ENCODE measurements at regions not wholly inside any gene's neighbourhood (a gene's known extent, or its start where the extent isn't known, plus 50 kb on each side); places are given as distances from the start of the nearest gene placed in this dataset.

DNA sequence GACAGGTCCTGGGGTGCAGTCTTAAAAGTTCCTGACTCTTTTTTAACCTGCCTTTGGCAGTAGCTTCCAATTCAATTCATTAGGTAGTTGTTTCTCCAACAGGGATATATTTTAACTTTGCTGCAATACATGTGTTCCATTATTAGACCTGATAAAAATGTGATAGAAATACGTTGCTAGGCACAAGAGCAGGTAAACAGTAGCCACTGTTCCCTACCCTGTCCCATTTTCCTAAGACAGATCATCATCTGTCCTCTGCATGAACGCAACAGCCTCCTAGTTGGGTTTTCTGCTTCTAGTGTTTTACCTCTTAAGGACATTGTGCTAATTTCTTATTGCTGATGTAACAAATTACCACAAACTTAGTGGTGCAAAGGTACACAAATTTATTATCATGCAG, 156.8 kb downstream of the SNAPC1 start:
- DNase-seq = no peak
- no peak overlapping the region for H3K4me3 Mint-ChIP-seq
- H3K27me3 Mint-ChIP-seq = peaks cover 10% of the 10 kb centered on the region
- H3K9me3 Mint-ChIP-seq = no peaks in the 10 kb centered on the region
- H3K4me1 Mint-ChIP-seq = no peaks in the 10 kb centered on the region
- H3K27ac Mint-ChIP-seq = no peak overlapping the region
- no peaks in the 10 kb centered on the region for H3K36me3 Mint-ChIP-seq
- CTCF ChIA-PET = no interaction called here

DNA sequence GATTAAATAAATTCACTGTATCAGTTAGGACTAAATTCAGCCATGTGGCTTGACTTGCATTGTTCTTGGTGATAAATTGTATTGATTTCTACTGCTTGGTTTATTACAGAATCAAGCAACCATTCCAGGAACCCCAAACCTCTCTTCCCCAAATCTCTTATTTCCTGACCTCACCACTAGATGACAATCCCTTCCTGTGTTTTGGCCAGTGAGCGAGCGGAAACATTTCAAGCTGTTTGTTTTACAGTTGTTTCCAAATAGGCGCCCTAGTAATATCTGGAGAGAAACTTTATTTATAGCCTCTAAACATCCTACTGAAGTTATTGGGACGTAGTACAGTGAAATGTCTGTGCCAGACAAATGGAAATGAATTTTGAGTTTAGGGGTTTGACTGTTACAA, 161.1 kb downstream of the SNAPC1 start:
- peaks cover 19% of the 10 kb centered on the region for H3K27me3 Mint-ChIP-seq
- no peak for DNase-seq
- H3K4me1 Mint-ChIP-seq = no peaks in the 10 kb centered on the region
- no peak overlapping the region for H3K4me3 Mint-ChIP-seq
- CTCF ChIA-PET = no interaction called here
- no peak overlapping the region for H3K27ac Mint-ChIP-seq
- H3K9me3 Mint-ChIP-seq = no peaks in the 10 kb centered on the region
- H3K36me3 Mint-ChIP-seq = no peaks in the 10 kb centered on the region

DNA sequence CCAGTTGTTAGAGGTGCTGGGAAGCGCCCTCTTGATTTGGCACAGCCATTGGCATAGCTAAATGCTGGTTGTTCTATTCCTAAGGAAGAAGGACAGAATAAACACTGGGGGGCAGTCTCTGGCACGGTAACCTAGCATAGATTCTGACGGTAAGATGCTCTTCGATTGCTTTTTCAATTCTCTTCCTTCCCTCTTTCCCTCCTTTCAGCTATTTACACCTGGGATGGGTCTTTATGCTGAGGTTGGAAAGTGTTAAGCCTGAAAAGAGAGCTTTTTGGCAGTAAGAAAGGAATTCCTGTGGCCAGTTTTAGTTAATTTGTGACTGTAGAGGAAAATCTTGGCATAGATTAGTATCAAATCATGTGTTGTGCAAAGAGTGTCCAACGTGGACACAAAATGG, 162.8 kb downstream of the SNAPC1 start:
- no peaks in the 10 kb centered on the region for H3K36me3 Mint-ChIP-seq
- H3K27ac Mint-ChIP-seq = no peak overlapping the region
- no peaks in the 10 kb centered on the region for H3K9me3 Mint-ChIP-seq
- CTCF ChIA-PET = interaction anchor here (0.6 to 1.0 kb wide), 6 partner anchors 34 to 235 kb away, joined by 3 to 7 read pairs (median 3); no protein-coding TSS in a partner anchor
- peaks cover 15% of the 10 kb centered on the region for H3K27me3 Mint-ChIP-seq
- no peak for DNase-seq
- H3K4me3 Mint-ChIP-seq = no peak overlapping the region
- no peaks in the 10 kb centered on the region for H3K4me1 Mint-ChIP-seq

DNA sequence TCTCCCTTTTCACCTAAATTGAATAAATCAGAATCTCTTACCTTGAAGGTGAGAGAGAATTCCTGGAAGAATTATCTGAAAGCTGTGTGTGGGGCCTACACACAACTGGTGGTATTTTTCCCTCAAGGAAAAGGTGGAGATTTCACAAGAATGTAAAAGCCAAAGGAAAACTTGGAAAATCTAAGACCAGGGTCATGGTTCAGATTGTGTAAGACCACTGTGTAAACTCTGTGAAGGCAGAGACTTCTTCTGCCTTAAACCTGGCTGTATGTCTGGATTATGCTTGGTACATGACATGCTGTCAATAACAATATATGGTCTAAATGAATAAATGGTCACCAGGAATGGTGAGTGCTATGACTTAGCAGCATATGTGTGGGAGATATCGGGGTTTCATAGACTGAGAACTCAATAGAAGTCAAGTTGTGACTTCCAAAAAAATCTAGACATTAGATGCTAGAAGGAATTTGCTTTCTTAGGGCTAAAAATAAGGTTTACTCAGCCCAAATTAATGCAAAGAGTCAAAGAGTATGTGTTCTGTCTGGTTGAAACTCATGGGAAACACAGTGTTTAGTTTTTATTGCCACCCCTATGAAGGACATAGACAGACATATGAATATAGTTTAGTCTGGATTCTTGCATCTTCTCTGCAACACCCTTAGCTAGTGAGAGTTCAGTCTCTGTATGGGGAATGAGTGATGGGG, 163.7 kb downstream of the SNAPC1 start:
- Mint-ChIP-seq H3K4me3 (no peak overlapping the region), H3K27me3 (peaks cover 13% of the 10 kb centered on the region), H3K27ac (no peak overlapping the region), H3K9me3 (no peaks in the 10 kb centered on the region), H3K4me1 (no peaks in the 10 kb centered on the region), H3K36me3 (no peaks in the 10 kb centered on the region)
- CTCF ChIA-PET = interaction anchor here (1.4 to 1.7 kb wide), 2 partner anchors 201 to 202 kb away, joined by 4 to 7 read pairs; no protein-coding TSS in a partner anchor
- DNase-seq = no peak

DNA sequence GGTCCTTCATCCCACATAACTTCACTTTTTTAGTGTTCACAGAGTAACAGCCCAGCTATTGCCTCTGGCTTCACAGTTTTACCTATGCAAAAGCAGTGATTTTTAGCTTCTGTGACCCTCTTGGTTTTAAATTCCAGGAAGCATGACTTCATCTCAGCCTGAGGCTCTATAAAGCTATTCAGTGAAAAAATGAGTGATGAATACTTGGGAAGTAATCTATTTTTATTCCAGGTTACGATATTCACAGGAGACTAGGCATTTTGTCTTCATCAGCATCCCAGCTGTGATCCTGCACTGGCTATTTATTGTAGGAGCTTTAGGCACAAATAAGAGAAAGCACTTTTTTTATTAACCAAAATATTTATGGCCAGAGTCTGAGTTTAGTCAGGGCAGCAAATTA, 164.8 kb downstream of the SNAPC1 start:
- DNase-seq = no peak
- CTCF ChIA-PET = interaction anchor here (0.6 to 1.7 kb wide), 3 partner anchors 199 to 1972 kb away, joined by 3 to 7 read pairs (median 4); no protein-coding TSS in a partner anchor
- Mint-ChIP-seq H3K9me3 (no peaks in the 10 kb centered on the region), H3K36me3 (no peaks in the 10 kb centered on the region), H3K4me1 (no peaks in the 10 kb centered on the region), H3K4me3 (no peak overlapping the region), H3K27me3 (peaks cover 11% of the 10 kb centered on the region), H3K27ac (no peak overlapping the region)

DNA sequence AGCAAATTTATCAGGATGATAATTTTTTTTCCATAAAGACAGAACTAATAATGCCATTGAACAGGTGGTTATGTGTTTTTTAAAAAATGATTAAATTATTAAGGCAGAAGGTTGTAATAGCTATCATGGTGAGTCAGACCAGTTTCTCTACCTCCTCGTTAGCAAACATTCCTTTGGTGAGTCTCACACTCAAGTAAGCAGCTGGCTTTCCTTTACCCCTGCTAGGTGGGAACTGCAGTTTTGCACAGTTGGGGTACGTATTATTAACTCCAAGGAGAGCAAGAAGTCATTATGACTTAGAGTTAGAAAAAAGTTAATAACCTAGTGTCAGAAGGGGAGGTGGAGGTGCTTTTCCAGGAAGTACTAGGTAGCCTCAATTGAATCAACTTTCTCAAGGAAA, 165.3 kb downstream of the SNAPC1 start:
- no peak overlapping the region for H3K4me3 Mint-ChIP-seq
- DNase-seq = no peak
- CTCF ChIA-PET = interaction anchor here (1.4 to 1.7 kb wide), 2 partner anchors 199 to 200 kb away, joined by 4 to 7 read pairs; no protein-coding TSS in a partner anchor
- no peaks in the 10 kb centered on the region for H3K9me3 Mint-ChIP-seq
- peaks cover 16% of the 10 kb centered on the region for H3K27me3 Mint-ChIP-seq
- H3K27ac Mint-ChIP-seq = no peak overlapping the region
- no peaks in the 10 kb centered on the region for H3K36me3 Mint-ChIP-seq
- no peaks in the 10 kb centered on the region for H3K4me1 Mint-ChIP-seq

DNA sequence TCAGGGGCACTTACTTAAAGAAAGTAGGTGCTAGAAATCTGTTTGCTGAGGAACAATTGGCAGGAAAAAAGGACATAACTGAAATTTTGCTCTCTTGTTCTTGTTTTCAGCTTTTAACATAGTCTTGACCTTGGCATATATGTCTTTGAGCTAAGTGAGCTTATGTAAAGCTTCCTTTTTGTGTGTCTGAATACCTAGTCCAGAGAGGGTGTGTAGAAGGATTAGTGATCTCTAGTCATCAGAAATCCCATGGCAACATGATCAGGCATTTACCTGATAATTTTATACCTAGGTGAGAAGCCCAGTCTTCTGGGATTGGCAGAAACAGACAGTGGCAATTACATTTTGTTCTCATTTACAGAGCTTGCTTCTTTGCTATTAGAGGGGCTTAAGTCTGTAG, 166.1 kb downstream of the SNAPC1 start:
- Mint-ChIP-seq H3K27ac (no peak overlapping the region), H3K27me3 (peaks cover 21% of the 10 kb centered on the region), H3K9me3 (no peaks in the 10 kb centered on the region), H3K36me3 (no peaks in the 10 kb centered on the region), H3K4me3 (no peak overlapping the region), H3K4me1 (no peaks in the 10 kb centered on the region)
- CTCF ChIA-PET = no interaction called here
- DNase-seq = no peak

DNA sequence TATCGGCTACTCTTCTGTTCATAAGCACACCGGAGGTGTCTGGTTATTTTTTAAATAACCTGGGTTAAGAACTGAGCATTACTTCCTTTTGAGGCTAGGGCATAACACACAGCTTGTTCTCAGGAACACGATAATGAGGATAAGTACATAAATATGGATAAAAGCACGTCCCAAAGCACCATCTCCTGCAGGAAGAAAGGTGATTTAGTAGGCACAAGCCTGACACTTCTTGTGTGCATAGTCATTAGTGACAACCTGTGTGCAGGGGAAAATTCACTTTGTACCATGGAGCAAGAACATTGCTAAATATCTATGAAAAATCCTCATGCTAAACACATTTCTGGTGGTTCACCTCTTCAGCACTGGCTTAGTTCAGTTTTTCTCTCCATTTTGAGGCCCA, 166.5 kb downstream of the SNAPC1 start:
- Mint-ChIP-seq H3K36me3 (no peaks in the 10 kb centered on the region), H3K9me3 (no peaks in the 10 kb centered on the region), H3K4me3 (no peak overlapping the region), H3K4me1 (no peaks in the 10 kb centered on the region), H3K27me3 (peaks cover 22% of the 10 kb centered on the region), H3K27ac (no peak overlapping the region)
- DNase-seq = no peak
- CTCF ChIA-PET = no interaction called here

DNA sequence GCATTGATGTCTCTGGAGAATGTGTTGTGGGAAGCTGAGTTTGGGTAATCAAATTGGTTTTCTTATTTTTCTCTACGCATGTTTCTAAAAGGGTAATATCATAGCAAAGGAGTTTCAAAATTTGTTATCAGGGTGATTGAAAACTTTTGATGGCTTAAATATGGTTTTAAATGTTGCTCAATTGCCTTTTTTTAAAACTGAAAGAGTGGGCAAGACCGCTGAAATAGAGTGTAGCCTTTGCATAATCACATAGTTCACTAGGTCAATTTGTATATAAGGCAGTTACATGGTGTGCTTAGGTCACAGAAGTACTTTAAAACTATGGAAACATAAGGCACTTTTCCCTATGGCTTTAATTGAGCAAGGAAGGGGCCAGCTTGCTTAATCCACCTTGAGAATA, 167.4 kb downstream of the SNAPC1 start:
- no peak overlapping the region for H3K27ac Mint-ChIP-seq
- no peaks in the 10 kb centered on the region for H3K9me3 Mint-ChIP-seq
- H3K36me3 Mint-ChIP-seq = no peaks in the 10 kb centered on the region
- H3K27me3 Mint-ChIP-seq = peaks cover 22% of the 10 kb centered on the region
- no peaks in the 10 kb centered on the region for H3K4me1 Mint-ChIP-seq
- no peak overlapping the region for H3K4me3 Mint-ChIP-seq
- DNase-seq = no peak
- CTCF ChIA-PET = no interaction called here

DNA sequence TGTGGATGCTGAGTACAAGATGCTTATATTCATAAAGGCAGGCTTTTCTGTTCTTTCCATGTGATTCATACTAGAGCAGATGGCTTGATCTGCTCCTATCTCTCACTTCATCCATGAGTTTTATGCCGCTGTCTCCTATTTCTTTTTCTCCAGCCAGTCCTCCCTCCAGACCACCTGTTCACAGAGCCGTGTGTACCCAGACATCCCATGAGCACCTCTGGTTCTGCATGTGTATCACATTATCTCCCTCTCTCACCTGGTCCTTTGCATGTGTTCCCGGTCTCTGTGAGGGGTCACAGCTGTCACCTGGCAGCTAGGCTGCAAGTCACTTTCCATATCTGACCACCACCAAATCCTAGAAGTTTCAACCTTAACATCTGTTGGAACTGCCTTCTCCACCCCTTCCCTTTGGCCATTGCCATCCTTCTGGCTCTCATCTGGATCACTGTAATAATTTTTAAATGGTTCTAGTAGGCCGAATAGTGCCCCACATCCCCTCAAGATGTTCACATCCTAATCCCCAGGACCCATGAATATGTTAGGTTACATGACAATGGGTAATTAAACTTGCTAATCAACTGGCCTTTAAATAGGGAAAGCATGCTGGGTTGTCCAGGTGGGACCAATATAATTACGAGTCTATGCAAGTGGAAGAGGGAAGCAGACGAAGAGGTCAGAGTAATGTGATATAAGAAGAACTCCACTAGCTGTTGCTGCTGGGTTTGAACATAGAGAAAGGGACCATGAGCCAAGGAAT, 168.1 kb downstream of the SNAPC1 start:
- H3K4me3 Mint-ChIP-seq = no peak overlapping the region

DNA sequence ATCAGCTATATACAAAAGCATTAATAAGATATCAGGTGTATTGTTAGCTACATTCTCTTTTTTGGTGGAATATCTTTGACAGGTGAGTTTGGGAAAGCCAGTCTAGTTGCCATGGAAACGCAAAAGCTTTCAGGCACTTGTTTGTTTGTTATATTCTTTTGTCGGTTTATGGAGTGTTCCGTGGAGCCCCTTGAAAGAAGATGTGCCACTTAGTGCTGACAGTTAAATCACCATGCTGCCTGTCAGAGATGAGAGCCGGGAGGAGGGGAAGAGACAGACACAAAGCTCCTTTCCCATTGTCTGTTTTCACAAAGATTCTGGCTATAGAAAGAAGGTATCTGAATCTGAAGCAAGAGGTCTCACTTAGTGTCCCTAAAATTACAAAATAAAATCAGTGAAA, 170.8 kb downstream of the SNAPC1 start:
- H3K4me3 Mint-ChIP-seq = no peak overlapping the region
- DNase-seq = no peak
- peaks cover 20% of the 10 kb centered on the region for H3K27me3 Mint-ChIP-seq
- no peak overlapping the region for H3K27ac Mint-ChIP-seq
- no peaks in the 10 kb centered on the region for H3K36me3 Mint-ChIP-seq
- no peaks in the 10 kb centered on the region for H3K9me3 Mint-ChIP-seq
- H3K4me1 Mint-ChIP-seq = no peaks in the 10 kb centered on the region
- CTCF ChIA-PET = no interaction called here

More for the DNA sequence above, 168.1 kb downstream of the SNAPC1 start:
- H3K9me3 Mint-ChIP-seq = no peaks in the 10 kb centered on the region
- CTCF ChIA-PET = no interaction called here
- DNase-seq = no peak
- H3K36me3 Mint-ChIP-seq = no peaks in the 10 kb centered on the region
- H3K27me3 Mint-ChIP-seq = peaks cover 18% of the 10 kb centered on the region
- H3K4me1 Mint-ChIP-seq = no peaks in the 10 kb centered on the region
- no peak overlapping the region for H3K27ac Mint-ChIP-seq

DNA sequence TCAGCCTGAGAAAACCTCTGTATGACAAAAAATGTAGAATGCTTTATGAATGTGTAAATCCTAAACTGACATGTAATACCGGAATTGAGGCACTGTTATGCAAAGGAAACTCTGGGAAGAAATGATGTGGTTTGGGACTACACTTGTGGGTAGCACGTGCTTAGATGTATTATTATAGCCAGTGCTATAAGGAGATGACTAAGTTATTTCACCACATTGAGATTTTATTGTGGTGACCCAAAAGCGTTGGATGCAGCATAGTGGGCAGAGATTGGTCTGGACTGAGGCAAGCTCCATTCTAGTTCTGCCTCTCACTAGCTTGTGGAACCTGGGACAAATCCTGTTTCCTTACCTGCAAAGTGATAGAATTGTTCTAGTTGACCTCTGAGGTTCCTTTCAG, 172.2 kb downstream of the SNAPC1 start:
- Mint-ChIP-seq H3K36me3 (no peaks in the 10 kb centered on the region), H3K4me3 (no peak overlapping the region), H3K9me3 (no peaks in the 10 kb centered on the region), H3K4me1 (no peaks in the 10 kb centered on the region), H3K27ac (no peak overlapping the region), H3K27me3 (peaks cover 21% of the 10 kb centered on the region)
- no peak for DNase-seq
- CTCF ChIA-PET = no interaction called here

DNA sequence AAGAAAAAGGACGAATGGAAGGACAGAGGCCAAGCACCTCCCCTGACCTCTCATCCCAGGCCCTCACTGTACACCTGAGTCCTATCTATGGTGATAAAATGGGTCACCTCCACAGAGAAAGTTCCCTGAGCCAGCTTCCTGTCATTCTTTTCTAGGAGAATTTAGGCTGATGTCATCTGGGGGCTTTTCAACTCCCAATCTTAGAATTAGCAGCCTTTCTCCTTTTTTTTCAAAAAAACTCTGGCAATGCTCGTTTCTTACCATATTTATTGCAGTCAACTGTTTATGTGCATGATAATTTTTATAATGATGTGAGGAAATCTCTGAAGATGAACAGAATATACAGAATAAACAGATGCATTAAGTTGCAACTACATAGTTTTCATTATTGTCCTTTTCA, 177.6 kb downstream of the SNAPC1 start:
- H3K36me3 Mint-ChIP-seq = no peaks in the 10 kb centered on the region
- no peak for DNase-seq
- H3K27ac Mint-ChIP-seq = no peak overlapping the region
- no peaks in the 10 kb centered on the region for H3K9me3 Mint-ChIP-seq
- H3K4me1 Mint-ChIP-seq = no peaks in the 10 kb centered on the region
- no peak overlapping the region for H3K4me3 Mint-ChIP-seq
- CTCF ChIA-PET = no interaction called here
- peaks cover 22% of the 10 kb centered on the region for H3K27me3 Mint-ChIP-seq

DNA sequence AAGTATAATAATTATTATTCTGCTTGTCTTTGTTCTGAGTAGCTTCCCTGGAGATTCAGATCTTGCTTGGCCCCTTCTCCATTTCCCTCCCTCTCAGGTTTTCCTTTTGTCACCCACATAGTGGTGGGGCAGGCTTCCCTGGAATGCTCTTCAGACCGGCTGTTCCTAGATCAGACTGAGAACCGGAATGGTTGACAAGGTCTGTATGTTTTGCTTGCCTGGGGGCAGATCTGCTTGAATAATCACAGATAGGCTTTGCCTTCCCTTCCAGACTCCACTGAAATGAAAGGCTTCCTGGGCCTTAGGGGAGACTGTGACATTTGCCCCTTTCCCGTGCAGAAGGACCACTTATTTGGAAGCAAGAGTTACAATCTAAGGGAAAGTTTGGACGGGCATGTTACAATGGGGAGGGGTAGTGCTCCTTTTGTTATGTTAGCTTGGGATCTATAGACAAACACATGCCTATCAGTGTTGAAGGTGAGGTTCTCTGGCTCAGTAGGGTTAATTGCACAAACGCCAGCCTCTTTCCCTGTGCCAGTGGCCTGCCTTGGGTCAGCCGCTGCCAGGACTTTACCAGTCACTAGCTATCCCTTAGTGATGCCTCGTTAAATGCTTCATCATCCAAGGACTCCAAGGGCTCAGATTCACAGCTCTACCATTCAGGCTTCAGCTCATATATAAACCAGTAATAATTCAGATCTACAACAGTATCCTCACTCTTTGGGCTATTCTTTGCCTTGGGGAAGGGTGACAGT, 178.6 kb downstream of the SNAPC1 start:
- Mint-ChIP-seq H3K4me3 (no peak overlapping the region), H3K27me3 (peaks cover 22% of the 10 kb centered on the region), H3K27ac (no peak overlapping the region), H3K36me3 (no peaks in the 10 kb centered on the region), H3K9me3 (no peaks in the 10 kb centered on the region), H3K4me1 (no peaks in the 10 kb centered on the region)
- no peak for DNase-seq
- CTCF ChIA-PET = no interaction called here
